Liver (tissue), 3 donors: ENCODE measurements at regions not wholly inside any gene's neighbourhood (a gene's known extent, or its start where the extent isn't known, plus 50 kb on each side); places are given as distances from the start of the nearest gene placed in this dataset.

ENCODE experiments used
- HNF4G ChIP-seq: IDR thresholded peaks from 2 replicates; pipeline ENCODE4 v1.6.1; 2016; ENCODE audit warnings: antibody characterized with exemption
- TAF1 ChIP-seq: conservative IDR thresholded peaks from 2 replicates; pipeline ENCODE4 v1.6.1; 2016; ENCODE audit warnings: antibody characterized with exemption, mild to moderate bottlenecking
- TF ChIP-seq, protein P1 (sequence below): fragments of 150-350 bp; IDR thresholded peaks from 2 replicates; pipeline ENCODE4 v1.5.1; 2017; ENCODE audit warnings: improper control_type of control experiment, low read depth, low read length; ENCODE audit not compliant: missing input control
- donor health status: healthy.
- donor health status: healthy.

DNA sequence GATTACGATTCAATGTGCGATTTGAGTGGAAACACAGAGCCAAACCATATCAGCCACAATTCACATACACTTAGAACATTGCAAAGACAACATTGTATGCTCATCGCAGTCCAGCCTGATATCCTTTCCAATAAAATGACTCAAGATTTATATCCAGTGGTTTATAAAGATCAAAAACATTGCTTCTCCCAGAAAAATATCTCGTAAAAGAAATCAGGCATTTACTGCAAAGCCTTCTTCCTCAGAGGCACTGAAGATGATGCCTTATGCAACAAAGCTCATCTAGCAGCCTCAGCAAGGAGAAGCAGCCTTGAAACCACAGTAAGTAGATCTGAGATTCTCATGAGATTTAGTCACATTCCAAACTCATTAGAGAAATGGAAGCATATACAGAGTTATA is 523.8 kb downstream of the ELAVL2 start:
- TF ChIP-seq, protein P1, sequence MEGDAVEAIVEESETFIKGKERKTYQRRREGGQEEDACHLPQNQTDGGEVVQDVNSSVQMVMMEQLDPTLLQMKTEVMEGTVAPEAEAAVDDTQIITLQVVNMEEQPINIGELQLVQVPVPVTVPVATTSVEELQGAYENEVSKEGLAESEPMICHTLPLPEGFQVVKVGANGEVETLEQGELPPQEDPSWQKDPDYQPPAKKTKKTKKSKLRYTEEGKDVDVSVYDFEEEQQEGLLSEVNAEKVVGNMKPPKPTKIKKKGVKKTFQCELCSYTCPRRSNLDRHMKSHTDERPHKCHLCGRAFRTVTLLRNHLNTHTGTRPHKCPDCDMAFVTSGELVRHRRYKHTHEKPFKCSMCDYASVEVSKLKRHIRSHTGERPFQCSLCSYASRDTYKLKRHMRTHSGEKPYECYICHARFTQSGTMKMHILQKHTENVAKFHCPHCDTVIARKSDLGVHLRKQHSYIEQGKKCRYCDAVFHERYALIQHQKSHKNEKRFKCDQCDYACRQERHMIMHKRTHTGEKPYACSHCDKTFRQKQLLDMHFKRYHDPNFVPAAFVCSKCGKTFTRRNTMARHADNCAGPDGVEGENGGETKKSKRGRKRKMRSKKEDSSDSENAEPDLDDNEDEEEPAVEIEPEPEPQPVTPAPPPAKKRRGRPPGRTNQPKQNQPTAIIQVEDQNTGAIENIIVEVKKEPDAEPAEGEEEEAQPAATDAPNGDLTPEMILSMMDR: no peak
- no peak for TF ChIP-seq TAF1
- no peak for TF ChIP-seq HNF4G
